Skeletal muscle satellite cell (primary cell): ENCODE measurements at regions not wholly inside any gene's neighbourhood (a gene's known extent, or its start where the extent isn't known, plus 50 kb on each side); places are given as distances from the start of the nearest gene placed in this dataset.

Experiments used
- H3K27me3 ChIP-seq: 2 replicates; pipeline ENCODE4 v1.7.0; 2013; ENCODE audit warnings: low read length; ENCODE audit not compliant: control insufficient read depth, insufficient read depth
- H3K36me3 ChIP-seq: 2 replicates; pipeline ENCODE4 v1.7.0; 2013; ENCODE audit warnings: mild to moderate bottlenecking, control low read depth, low read length; ENCODE audit not compliant: insufficient read depth
- H3K4me1 ChIP-seq: 2 replicates; pipeline ENCODE4 v1.7.0; 2013; ENCODE audit warnings: low read length; ENCODE audit not compliant: control insufficient read depth, insufficient read depth
- H3K4me2 ChIP-seq: 2 replicates; pipeline ENCODE4 v1.7.0; 2013; ENCODE audit warnings: mild to moderate bottlenecking, low read length
- H3K4me3 ChIP-seq: 2 replicates; pipeline ENCODE4 v1.7.0; 2013; ENCODE audit warnings: low read length
- H3K9ac ChIP-seq: 2 replicates; pipeline ENCODE4 v1.7.0; 2013; ENCODE audit warnings: mild to moderate bottlenecking, low read depth, low read length, moderate library complexity
- H3K9me3 ChIP-seq: replicated peaks from 2 replicates; pipeline ENCODE4 v1.7.0; 2013; ENCODE audit warnings: mild to moderate bottlenecking, control low read depth, low read length

DNA sequence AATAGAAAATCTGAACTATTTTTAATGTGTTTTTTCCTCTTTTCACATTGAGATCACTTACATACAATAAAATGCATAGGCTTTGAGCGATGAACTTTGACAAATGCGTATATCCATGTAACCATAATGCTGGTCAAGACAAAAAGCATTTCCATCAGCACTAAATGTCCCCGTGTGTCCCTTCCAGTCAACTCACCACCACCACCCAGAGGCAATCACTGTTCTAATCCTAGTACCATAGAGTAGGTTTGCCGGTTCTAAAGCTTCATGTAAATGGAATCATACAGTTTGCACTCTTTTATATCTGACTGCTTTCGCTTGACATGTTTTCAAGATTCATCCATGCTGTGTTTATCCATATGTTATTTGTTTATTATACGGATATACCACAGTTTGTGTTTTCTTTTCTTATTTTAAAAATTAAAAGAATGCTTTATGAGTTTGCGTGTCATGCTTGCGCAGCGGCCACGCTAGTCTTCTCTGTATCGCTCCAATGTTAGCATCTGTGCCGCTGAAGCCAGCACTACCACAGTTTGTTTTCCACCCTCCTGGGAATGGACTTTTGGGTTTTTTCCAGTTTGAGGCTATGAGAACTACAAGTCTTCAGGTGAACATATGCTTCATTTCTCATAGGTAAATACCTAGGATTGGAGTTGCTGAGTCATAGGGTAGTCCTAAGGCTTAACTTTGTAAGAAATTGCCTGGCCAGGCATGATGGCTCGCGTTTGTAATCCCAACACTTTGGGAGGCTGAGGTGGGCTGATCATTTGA is 197.5 kb upstream of the CHAC2 start:
- Histone ChIP-seq H3K27me3 (no peaks in the 10 kb centered on the region), H3K4me2 (no peak overlapping the region), H3K9me3 (no peaks in the 10 kb centered on the region), H3K4me3 (no peak overlapping the region), H3K36me3 (no peaks in the 10 kb centered on the region), H3K9ac (no peak overlapping the region), H3K4me1 (no peaks in the 10 kb centered on the region)

DNA sequence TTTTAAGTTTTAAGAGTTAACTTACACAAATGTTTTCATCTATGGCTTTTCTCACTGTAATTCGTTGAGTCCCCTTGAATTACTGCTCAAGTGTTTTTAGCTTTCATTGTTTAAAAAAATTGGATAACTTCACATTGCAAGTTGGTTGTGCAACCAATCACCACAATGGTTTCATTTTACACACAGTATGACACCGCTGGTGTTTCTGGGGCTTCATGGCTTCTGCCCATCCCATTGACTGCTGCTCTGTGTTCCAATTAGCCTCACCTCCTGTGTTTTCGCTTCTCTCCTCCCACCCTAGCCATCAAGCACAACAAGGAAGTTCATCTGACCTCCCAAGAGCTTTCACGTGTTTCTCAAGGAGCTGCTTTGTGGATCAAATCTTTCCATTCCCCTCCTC is 199.1 kb upstream of the CHAC2 start:
- Histone ChIP-seq H3K9me3 (no peaks in the 10 kb centered on the region), H3K4me3 (no peak overlapping the region), H3K4me2 (peak overlapping the region; percentile 33), H3K27me3 (no peaks in the 10 kb centered on the region), H3K9ac (no peak overlapping the region), H3K4me1 (no peaks in the 10 kb centered on the region), H3K36me3 (no peaks in the 10 kb centered on the region)

DNA sequence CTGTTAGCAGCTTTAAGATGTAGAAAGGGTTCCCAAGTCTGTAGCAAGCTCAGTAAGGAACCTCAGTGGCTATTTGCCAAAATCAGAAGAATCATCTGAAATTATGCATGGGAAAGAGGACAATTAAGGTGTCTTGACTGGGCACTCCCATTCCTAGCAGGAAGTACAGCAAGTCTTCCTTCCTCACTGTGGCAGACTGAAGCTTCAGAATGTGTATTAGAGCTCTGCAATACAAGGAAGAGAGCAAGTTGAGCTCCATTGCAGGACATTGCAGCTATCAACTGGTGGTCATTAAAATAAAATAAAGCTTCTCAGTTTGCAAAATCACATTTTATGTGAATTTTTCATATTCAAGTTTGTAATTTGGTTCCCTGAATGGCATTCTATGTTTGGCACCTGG is 200.5 kb upstream of the CHAC2 start:
- H3K27me3 ChIP-seq = no peaks in the 10 kb centered on the region
- H3K4me1 ChIP-seq = no peaks in the 10 kb centered on the region

DNA sequence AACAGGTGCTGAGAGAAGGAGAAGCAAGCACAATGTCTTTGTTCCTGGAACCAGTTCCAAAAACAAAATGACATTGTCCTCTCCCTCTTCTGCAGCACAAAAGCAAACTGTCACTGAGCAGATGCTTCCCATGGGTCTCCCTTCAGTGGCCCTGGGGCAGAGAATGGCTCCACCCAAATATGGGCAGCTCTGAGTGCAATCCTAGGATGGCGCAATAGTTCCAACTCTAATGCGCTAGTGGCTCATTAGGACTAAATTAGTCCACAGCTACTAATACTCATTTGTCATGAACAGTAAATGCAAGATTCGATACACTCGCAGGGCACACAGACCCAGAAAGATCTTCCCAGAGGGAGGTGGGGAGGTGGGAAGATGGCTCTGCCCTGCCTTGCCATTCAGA is 205.2 kb upstream of the CHAC2 start:
- Histone ChIP-seq H3K4me1 (no peaks in the 10 kb centered on the region), H3K36me3 (no peaks in the 10 kb centered on the region), H3K4me3 (no peak overlapping the region), H3K9ac (no peak overlapping the region), H3K27me3 (no peaks in the 10 kb centered on the region), H3K4me2 (no peak overlapping the region), H3K9me3 (no peaks in the 10 kb centered on the region)

More for the DNA sequence above, 200.5 kb upstream of the CHAC2 start:
- no peak overlapping the region for H3K9ac ChIP-seq
- no peaks in the 10 kb centered on the region for H3K9me3 ChIP-seq
- no peak overlapping the region for H3K4me3 ChIP-seq
- H3K4me2 ChIP-seq = no peak overlapping the region
- H3K36me3 ChIP-seq = no peaks in the 10 kb centered on the region

DNA sequence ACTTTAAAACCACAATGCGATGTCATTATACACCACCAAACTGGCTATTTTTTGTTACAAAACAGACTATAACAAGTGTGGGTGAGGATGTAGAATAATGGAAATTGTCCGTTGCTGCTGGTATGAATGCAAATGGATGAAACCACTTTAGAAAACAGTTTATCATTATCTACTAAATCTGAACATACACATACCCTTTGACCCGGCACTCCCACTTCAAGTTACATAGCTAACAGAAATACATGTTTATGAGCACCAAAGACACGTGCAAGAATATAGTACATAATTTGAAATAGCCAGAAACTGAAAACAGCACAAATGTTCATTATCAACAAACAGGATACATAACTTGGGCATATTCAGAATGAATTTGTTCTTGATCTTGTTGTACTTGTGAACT is 206.4 kb upstream of the CHAC2 start:
- Histone ChIP-seq H3K4me3 (no peak overlapping the region), H3K36me3 (no peaks in the 10 kb centered on the region), H3K9ac (no peak overlapping the region), H3K27me3 (no peaks in the 10 kb centered on the region), H3K4me2 (no peak overlapping the region), H3K4me1 (no peaks in the 10 kb centered on the region), H3K9me3 (no peaks in the 10 kb centered on the region)

DNA sequence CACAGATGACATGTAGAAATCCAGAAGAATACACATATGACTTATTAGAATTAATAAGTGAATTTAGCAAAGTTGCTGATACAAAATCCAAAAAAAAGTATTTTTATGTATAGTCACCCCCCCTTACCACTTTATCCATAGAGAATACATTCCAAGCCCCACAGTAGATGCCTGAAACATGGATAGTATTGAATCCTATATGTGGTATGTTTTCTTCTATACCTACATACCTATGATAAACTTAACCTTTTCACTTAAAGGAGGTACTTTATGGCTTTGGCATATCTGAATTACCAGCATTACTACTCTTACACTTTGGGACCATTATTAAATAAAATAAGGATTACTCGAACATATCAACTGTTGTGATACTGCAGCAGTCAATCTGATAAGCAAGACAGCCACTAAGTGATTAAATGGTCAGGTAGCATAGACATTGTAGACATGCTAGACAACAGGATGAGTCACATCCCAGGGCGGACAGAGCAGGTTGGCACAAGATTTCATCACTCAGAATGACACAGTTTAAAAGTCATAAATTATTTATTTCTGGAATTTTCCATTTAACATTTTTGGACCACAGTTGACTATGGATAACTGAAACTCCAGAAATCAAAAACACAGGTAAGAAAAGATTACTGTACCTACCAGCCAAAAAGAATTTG is 208.2 kb upstream of the CHAC2 start:
- no peak overlapping the region for H3K4me3 ChIP-seq
- no peak overlapping the region for H3K4me2 ChIP-seq
- H3K4me1 ChIP-seq = no peaks in the 10 kb centered on the region
- no peaks in the 10 kb centered on the region for H3K9me3 ChIP-seq
- H3K36me3 ChIP-seq = no peaks in the 10 kb centered on the region
- no peaks in the 10 kb centered on the region for H3K27me3 ChIP-seq
- no peak overlapping the region for H3K9ac ChIP-seq

DNA sequence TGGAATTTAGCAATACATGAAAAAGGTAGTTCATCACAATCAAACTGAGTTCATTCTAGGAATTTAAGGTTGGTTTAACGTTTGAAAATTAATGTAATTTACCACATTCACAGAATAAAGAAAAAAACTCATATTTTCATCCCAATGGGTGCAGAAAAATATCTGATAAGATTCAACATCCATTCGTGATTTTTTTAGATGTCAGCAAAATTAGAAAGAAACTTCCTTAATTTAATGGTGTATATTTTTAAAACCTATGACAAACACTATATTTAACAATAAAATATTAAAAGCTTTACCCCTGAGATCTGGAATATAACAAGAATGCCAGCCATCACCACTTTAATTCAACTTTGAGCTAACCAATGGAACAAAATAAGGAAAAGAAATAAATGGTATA is 208.7 kb upstream of the CHAC2 start:
- Histone ChIP-seq H3K4me2 (no peak overlapping the region), H3K4me3 (no peak overlapping the region), H3K27me3 (no peaks in the 10 kb centered on the region), H3K4me1 (no peaks in the 10 kb centered on the region), H3K9ac (no peak overlapping the region), H3K36me3 (no peaks in the 10 kb centered on the region), H3K9me3 (no peaks in the 10 kb centered on the region)

DNA sequence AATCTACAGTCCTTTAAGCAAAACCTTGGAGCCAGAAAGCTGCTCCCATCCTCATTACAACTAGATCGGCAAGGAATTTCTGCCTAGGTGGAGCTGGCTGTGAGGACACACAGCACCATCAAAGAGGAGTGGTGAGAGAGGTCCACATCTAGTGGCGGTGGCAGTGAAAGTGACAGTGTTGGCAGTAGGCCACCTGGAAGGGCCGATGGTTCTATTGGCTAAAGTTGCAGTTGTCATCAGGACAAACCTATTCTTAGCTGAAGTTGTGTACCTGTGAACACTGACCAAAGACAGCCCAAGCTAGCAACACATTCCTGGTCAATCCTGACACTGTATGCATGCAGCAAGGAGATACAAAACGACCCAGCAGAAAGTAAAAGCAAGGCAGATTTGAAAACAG is 218.1 kb upstream of the CHAC2 start:
- H3K36me3 ChIP-seq = no peaks in the 10 kb centered on the region
- H3K4me2 ChIP-seq = no peak overlapping the region
- no peak overlapping the region for H3K9ac ChIP-seq
- no peaks in the 10 kb centered on the region for H3K9me3 ChIP-seq
- H3K4me1 ChIP-seq = no peaks in the 10 kb centered on the region
- H3K4me3 ChIP-seq = no peak overlapping the region
- no peaks in the 10 kb centered on the region for H3K27me3 ChIP-seq

DNA sequence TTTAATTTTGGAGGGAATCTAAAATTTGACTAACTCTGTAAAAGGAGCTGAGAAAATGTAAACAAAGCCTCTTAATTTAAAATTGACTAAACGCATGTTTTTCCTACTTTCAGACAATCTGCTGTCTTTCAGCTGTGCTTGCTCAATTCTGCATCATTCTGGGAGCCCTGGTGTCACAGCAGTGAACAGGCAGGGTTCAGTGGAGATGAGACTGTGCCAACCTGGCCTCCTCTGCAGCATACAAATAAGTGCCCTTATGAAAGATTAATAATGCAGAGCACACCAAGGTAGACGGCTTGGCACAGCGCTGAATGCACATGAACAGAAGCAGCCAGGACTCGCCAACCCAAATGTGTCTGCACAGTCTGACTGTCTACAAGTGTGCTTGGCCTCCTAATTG is 222.0 kb upstream of the CHAC2 start:
- H3K4me2 ChIP-seq = no peak overlapping the region
- no peaks in the 10 kb centered on the region for H3K36me3 ChIP-seq
- no peak overlapping the region for H3K9ac ChIP-seq
- no peaks in the 10 kb centered on the region for H3K27me3 ChIP-seq
- no peaks in the 10 kb centered on the region for H3K4me1 ChIP-seq
- no peaks in the 10 kb centered on the region for H3K9me3 ChIP-seq
- no peak overlapping the region for H3K4me3 ChIP-seq

DNA sequence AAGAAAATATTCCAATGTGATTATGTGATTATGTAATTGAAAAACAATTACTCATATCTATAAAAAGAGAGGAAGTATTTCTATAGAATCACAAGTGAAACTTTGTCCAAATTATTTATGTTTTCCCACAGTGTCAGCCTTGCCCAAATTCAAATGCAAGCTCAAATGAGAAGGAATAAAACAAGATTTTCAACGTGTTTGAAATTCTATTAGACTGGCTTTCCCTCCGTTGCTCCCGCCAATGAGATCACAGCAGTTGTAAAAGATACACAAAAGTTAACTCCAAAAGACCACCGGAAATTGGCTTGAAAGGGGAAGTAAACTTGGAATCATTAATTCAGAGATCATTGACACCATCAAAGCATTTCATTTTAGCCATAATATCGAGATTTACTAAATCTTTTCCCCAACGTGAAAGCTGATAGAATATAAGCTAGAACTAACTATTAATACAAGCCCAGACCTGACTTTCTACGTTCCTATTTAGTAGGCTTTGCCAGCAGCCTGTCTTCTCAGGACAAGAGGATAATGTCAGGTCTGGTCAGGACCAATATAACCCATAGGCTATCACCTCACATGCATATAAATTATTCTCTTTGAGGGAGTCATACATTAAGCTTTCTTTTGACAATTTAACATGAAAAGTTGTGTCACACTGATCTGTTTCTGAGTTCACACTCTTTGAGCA is 222.6 kb upstream of the CHAC2 start:
- Histone ChIP-seq H3K4me1 (no peaks in the 10 kb centered on the region), H3K36me3 (no peaks in the 10 kb centered on the region), H3K9ac (no peak overlapping the region), H3K27me3 (no peaks in the 10 kb centered on the region), H3K9me3 (no peaks in the 10 kb centered on the region), H3K4me3 (no peak overlapping the region), H3K4me2 (no peak overlapping the region)

DNA sequence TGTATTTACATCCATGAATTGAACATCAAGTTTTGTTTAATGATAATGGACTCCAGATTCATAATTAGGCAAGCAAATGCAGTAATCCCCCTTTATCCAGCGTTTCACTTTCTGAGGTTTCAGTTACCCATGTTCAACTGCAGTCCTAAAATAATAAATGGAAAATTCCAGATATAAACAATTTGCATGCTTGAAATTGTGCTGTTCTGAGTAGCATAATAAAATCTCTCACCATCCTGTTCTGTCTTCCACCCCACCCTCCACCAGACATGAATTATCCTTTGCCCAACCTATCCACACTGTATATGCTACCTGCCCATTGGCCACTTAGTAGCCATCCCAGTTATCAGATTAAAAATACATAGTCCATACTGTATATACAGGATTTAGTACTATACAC is 224.5 kb upstream of the CHAC2 start:
- Histone ChIP-seq H3K9ac (no peak overlapping the region), H3K9me3 (no peaks in the 10 kb centered on the region), H3K4me1 (no peaks in the 10 kb centered on the region), H3K4me2 (no peak overlapping the region), H3K27me3 (no peaks in the 10 kb centered on the region), H3K4me3 (no peak overlapping the region), H3K36me3 (no peaks in the 10 kb centered on the region)
